KOPT-K1 (cell line): ENCODE measurements at regions not wholly inside any gene's neighbourhood (a gene's known extent, or its start where the extent isn't known, plus 50 kb on each side); places are given as distances from the start of the nearest gene placed in this dataset.

Experiments
- H3K27ac ChIP-seq: fragments of 200-600 bp; sonication (generic); 2 replicates; pipeline ENCODE4 v1.5.1; 2016; ENCODE audit warnings: antibody characterized with exemption, mild to moderate bottlenecking, low read depth, low read length; ENCODE audit not compliant: poor library complexity, severe bottlenecking
- H3K36me3 ChIP-seq: fragments of 200-600 bp; sonication (generic); 2 replicates; pipeline ENCODE4 v1.5.1; 2017; ENCODE audit warnings: antibody characterized with exemption, mild to moderate bottlenecking, low read length, moderate library complexity; ENCODE audit not compliant: insufficient read depth
- H3K9me3 ChIP-seq: fragments of 200-600 bp; sonication (generic); 2 replicates; pipeline ENCODE4 v1.5.1; 2017; ENCODE audit warnings: antibody characterized with exemption, low read length, mild to moderate bottlenecking; ENCODE audit not compliant: insufficient read depth, poor library complexity, severe bottlenecking

- no peaks in the 10 kb centered on the region for H3K36me3 ChIP-seq
- H3K27ac ChIP-seq: no peak overlapping the region
- H3K9me3 ChIP-seq: no peaks in the 10 kb centered on the region
Measured at GRCh38 chr13:109509154-109509900, 277.1 kb downstream of the IRS2 start.

- Histone ChIP-seq H3K36me3 (no peaks in the 10 kb centered on the region), H3K27ac (no peak overlapping the region), H3K9me3 (no peaks in the 10 kb centered on the region)
Measured at GRCh38 chr13:109500146-109500773, 286.1 kb downstream of the IRS2 start.

- H3K9me3 ChIP-seq: no peaks in the 10 kb centered on the region
- no peaks in the 10 kb centered on the region for H3K36me3 ChIP-seq
- H3K27ac ChIP-seq: no peak overlapping the region
Measured at GRCh38 chr13:109497917-109498316, 288.5 kb downstream of the IRS2 start.

GRCh38 chr13:109496216-109496615 is 290.2 kb downstream of the IRS2 start:
- no peak overlapping the region for H3K27ac ChIP-seq
- no peaks in the 10 kb centered on the region for H3K36me3 ChIP-seq
- no peaks in the 10 kb centered on the region for H3K9me3 ChIP-seq

GRCh38 chr13:109494925-109495369 is 291.4 kb downstream of the IRS2 start:
- H3K27ac ChIP-seq: no peak overlapping the region
- H3K36me3 ChIP-seq: no peaks in the 10 kb centered on the region
- no peaks in the 10 kb centered on the region for H3K9me3 ChIP-seq

GRCh38 chr13:109485136-109485794 is 301.1 kb downstream of the IRS2 start:
- Histone ChIP-seq H3K27ac (no peak overlapping the region), H3K36me3 (no peaks in the 10 kb centered on the region), H3K9me3 (peaks cover 7% of the 10 kb centered on the region)

- Histone ChIP-seq H3K36me3 (no peaks in the 10 kb centered on the region), H3K27ac (no peak overlapping the region)
Measured at GRCh38 chr13:109483284-109483683, 303.1 kb downstream of the IRS2 start.

GRCh38 chr13:109481040-109481439 is 305.3 kb downstream of the IRS2 start:
- Histone ChIP-seq H3K36me3 (no peaks in the 10 kb centered on the region), H3K9me3 (no peaks in the 10 kb centered on the region), H3K27ac (no peak overlapping the region)

More at GRCh38 chr13:109483284-109483683, 303.1 kb downstream of the IRS2 start:
- no peaks in the 10 kb centered on the region for H3K9me3 ChIP-seq

GRCh38 chr13:109480011-109480955 is 306.1 kb downstream of the IRS2 start:
- H3K36me3 ChIP-seq: no peaks in the 10 kb centered on the region
- no peak overlapping the region for H3K27ac ChIP-seq
- no peaks in the 10 kb centered on the region for H3K9me3 ChIP-seq

- Histone ChIP-seq H3K9me3 (no peaks in the 10 kb centered on the region), H3K27ac (no peak overlapping the region)
Measured at GRCh38 chr13:109479534-109479933, 306.8 kb downstream of the IRS2 start.

GRCh38 chr13:109476001-109476400 is 310.4 kb downstream of the IRS2 start:
- H3K9me3 ChIP-seq: no peaks in the 10 kb centered on the region
- H3K36me3 ChIP-seq: no peaks in the 10 kb centered on the region
- H3K27ac ChIP-seq: no peak overlapping the region

More at GRCh38 chr13:109479534-109479933, 306.8 kb downstream of the IRS2 start:
- no peaks in the 10 kb centered on the region for H3K36me3 ChIP-seq

GRCh38 chr13:109468123-109468522 is 318.3 kb downstream of the IRS2 start:
- H3K27ac ChIP-seq: no peak overlapping the region
- peaks cover 4% of the 10 kb centered on the region for H3K9me3 ChIP-seq
- H3K36me3 ChIP-seq: no peaks in the 10 kb centered on the region

- peaks cover 12% of the 10 kb centered on the region for H3K9me3 ChIP-seq
Measured at GRCh38 chr13:109465148-109465547, 321.2 kb downstream of the IRS2 start.

GRCh38 chr13:109454167-109454917 is 332.0 kb downstream of the IRS2 start:
- H3K27ac ChIP-seq: no peak overlapping the region
- no peaks in the 10 kb centered on the region for H3K36me3 ChIP-seq
- H3K9me3 ChIP-seq: peaks cover 22% of the 10 kb centered on the region

More at GRCh38 chr13:109465148-109465547, 321.2 kb downstream of the IRS2 start:
- Histone ChIP-seq H3K36me3 (no peaks in the 10 kb centered on the region), H3K27ac (no peak overlapping the region)
